Pons (tissue), 1 donor: ENCODE measurements at regions not wholly inside any gene's neighbourhood (a gene's known extent, or its start where the extent isn't known, plus 50 kb on each side); places are given as distances from the start of the nearest gene placed in this dataset.
"Not testable (repeated sequence)": the region's sequence is repeated elsewhere in the genome, so short reads cannot be mapped to it uniquely, and the experiment has no call there.

Experiments
- DNase-seq: peaks from one replicate; pipeline ENCODE4 v3.0.0-alpha.2; 2016; ENCODE audit warnings: low spot score

DNA sequence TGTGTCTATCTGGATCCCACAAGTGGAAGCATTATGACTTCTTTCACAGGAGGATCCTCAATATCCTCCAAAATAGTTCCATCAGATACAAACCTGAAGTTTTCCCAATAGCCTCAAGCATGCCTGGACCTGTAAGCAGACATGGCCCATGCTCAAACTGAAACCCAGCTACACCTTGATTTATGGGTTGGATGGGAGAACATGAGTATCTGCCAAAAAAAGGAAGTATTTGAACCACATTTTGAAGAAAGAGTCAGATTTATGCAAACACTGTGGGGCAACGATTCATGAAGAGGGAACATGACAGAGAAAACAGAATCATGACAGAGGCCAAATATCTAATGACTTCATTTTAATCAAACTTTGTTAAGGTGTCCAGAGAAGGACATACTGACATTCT is 351.0 kb upstream of the NFIA start:
- no peak for DNase-seq

DNA sequence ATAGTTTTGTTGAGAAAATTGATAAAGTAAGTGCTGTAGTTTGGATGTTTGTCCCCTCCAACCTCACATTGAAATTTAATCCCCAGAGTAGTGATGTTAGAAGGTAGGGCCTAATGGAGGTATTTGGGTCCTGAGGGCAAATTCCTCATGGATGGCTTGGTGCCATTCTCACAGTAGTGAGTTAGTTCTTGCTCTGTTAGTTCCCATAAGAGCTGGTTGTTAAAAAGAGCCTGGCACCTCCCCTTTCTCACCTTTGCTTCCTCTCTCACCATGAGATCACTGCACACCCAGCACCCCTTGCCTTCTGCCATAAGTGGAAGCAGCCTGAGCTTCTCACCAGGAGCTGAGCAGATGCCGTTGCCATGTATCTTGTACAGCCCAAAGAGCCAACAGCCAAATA is 354.8 kb upstream of the NFIA start:
- DNase-seq: no peak

DNA sequence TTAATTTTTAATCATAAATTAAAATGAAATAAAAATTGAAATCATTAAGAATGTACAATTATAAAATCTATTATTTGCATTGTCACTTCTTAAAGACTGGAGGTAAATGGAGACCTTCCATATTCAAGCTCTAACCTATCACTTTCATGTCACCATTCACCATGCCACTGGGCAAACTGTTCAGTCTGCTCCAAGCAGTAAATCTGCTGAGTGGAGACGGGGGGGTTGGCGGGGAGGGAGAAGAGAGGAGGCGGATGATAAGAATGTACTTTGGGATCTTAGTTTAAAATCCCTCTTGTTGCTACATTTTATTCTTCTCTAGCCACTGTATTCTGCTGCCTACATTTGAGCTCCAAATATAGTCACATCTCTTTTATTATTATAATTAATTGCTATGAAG is 365.9 kb upstream of the NFIA start:
- DNase-seq: no peak

DNA sequence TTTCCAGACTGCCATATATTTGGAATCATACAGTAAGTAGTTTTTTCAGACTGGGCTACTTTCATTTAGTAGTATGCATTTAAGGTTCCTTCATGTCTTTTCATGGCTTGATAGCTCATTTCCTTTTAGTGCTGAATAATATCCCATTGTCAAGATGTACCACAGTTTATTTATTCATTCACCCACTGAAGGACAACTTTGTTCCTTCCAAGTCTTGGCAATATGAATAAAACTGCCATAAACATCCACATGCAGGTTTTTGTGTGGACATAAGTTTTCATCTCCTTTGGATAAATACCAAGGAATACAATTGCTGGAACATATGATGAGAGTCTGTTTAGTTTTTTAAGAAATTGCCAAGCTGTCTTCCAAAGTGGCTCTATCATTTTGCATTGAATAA is 366.4 kb upstream of the NFIA start:
- DNase-seq: no peak

DNA sequence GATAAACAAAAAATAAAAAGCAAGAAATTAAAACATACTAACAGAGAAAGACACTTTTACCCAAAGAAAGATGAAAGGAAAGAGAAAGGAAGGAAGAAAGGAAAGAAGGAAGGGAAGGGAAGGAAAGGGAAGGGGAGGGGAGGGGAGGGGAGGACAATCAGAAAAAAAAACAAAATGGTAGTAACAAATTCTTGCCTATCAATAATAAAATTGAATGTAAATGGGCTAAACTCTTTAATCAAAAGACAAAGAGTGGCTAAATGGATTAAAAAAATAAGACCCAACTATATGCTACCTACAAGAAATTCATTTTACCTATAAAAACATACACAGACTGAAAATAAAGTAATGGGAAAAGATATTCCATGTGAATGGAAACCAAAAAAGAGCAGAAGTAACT is 372.9 kb upstream of the NFIA start:
- no peak for DNase-seq

DNA sequence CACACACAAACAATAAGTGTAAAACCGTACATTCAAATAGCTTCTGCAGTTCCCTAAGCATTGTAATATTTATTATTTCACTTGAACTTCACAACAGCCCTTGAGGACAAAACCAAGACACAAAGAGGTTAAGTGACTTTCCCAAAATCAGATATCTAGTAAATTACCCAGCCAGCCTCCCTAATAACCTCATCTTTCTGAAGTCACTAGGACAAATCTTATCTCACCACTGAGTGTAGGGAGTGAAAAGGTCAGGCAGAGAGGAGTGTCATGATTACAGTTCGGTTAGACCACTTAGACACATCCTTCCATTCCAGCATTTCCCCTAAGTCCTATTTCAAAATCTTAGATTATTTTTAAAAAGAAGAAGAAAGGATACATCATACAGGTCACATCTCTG is 377.3 kb upstream of the NFIA start:
- no peak for DNase-seq

DNA sequence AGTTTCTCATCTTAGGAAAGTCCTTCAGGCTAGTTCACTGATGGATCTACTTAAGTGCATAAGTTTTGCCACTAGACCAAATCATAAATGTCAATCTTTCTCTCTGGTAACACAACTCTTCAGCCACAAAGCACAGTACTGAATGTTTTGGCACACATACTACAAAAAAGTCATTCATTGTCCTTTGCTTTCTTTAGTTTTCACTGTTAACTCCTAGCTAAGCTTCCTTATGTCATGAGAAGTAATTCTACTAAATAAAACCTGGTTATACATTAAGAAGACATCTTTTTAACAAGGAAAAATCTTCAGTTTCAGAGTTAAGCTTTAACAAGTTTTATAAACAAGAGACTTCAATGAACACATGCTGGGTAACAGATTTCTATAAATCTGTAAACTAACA is 379.2 kb upstream of the NFIA start:
- DNase-seq: no peak

DNA sequence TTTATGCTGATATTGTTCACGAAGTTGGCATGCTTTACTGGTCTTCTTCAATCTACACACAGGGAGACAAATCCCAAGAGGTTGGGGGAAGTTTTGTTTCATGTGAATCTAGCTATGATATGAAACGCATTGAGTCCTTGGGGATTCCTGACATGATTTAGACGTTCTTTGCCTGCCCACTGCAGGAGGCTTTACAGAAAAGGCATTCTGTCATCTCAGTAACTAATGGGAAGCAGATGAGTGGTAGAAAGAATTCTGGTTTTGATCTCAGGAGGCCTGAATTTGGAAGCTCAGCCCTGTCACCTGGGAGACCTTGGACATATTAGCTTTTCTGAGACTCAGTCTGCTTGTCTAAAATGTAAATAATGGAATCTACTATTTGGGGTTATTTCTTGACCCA is 383.0 kb upstream of the NFIA start:
- DNase-seq: peak; percentile 19

DNA sequence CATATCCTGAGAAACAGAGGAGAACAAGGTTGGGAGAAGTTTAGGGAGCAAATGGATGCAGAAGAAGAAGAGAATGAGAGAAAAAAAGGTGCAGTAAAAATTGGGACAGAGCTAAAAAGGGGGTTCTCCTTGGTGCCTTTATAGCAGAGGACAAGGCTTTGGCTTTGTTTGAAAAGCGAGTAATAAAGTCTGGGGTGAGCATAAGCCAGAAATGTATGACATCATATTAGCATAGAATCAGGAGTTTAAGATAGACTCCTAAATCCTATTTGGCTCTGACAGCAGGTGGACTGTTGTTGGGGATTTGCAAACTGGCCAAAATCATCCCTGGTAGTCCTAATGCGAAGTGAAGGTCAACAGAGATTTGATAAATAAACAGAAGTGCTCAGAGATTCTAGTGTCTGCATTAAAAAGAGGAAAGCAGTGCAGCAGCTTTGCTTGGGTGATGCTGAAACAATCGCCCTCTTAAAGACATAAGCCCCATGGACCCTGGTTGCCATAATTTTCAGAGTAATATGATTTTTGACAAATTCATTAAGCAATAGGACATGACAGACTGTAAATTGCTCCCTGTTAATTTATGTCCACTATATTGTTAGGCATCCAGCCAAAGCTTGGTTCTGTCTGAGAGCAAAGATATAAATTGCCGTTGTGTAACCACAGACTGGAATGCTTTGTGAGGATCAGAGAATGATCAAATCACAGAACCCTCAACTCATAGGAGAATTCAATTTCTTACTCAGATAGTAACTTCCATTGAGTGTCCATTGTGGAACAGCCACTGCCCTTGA is 385.0 kb upstream of the NFIA start:
- DNase-seq: no peak

DNA sequence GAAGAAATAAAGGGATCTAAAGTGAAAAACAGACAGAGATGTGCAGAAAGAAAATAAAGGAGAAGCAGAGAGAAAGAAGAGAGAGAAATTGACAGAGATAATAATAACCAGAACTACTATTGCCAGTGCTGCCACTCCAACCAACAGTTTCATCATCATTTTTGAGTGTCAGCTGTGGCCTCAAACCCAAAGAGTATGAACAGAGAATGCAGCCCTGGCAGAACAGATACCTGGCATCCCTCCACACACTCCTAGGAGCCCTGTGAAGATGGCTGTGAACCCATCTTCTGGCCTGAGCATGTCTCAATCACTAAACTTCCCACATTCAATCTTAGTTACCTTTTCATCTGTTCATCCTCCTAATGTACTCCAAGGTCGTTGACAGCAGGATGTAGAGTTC is 385.8 kb upstream of the NFIA start:
- no peak for DNase-seq

DNA sequence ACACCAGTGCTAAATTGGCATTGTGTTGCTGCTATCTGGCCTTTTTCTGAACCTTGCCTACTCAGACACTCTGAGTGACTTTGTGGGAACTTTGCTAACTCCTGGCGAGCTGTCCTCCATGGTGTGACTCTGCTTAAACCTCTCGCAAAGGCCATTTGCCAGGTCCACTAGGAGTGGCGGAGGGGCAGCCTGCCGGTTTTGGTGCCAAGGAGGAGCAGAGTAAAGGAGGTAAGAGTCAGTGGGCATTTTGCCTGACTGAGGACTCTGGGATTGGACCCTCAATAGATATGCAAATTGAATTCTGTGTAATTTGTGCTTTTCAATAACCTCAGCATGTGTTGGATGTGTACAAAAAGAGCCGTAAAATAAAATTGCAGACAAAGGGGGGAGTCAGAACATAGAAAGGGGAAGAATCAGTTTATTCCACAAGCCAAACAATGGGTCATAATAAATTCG is 386.6 kb upstream of the NFIA start:
- peak; percentile 26 for DNase-seq

DNA sequence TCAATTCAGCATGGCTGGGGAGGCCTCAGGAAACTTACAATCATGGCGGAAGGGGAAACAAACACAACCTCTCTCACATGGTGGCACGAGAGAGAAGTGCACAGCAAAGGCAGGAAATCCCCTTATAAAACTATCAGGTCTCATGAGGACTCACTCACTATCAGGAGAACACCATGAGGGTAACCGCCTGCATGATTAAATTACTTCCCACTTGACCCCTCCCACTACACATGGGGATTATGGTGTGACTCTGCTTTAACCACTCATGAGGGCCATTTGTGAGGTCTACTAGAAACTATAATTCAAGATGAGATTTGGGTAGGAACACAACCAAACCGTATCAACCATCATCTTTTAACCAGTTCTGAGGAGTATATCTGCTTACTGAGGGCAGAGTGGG is 387.4 kb upstream of the NFIA start:
- DNase-seq: no peak

DNA sequence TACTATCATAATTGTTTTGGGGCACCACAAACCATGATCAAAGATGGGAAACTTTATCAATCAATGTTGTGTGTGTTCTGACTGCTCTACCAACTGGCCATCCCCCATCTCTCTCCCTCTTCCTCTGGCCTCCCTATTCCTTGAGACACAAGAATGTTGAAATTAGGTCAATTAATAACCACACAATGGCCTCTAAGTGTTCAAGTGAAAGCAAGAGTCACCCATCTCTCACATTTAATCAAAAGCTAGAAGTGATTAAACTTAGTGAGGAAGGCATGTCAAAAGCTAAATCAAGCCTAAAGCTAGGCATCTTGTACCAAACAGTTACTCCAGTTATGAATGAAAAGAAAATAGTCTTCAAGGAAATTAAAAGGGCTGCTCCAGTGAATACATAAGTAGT is 390.3 kb upstream of the NFIA start:
- DNase-seq: no peak

DNA sequence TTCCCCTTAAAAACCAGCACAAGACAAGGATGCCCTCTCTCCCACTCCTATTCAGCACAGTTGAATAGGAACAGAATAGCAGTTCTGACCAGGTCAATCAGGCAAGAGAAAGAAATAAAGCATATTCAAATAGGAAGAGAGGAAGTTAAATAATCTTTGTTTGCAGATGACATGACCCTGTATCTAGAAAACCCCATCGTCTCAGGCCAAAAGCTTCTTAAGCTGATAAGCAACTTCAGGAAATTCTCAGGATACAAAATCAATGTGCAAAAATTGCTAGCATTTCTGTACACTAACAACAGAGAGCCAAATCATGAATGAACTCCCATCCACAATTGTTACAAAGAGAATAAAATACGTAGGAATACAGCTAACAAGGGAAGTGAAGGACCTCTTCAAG is 394.1 kb upstream of the NFIA start:
- DNase-seq: not testable (repeated sequence)

DNA sequence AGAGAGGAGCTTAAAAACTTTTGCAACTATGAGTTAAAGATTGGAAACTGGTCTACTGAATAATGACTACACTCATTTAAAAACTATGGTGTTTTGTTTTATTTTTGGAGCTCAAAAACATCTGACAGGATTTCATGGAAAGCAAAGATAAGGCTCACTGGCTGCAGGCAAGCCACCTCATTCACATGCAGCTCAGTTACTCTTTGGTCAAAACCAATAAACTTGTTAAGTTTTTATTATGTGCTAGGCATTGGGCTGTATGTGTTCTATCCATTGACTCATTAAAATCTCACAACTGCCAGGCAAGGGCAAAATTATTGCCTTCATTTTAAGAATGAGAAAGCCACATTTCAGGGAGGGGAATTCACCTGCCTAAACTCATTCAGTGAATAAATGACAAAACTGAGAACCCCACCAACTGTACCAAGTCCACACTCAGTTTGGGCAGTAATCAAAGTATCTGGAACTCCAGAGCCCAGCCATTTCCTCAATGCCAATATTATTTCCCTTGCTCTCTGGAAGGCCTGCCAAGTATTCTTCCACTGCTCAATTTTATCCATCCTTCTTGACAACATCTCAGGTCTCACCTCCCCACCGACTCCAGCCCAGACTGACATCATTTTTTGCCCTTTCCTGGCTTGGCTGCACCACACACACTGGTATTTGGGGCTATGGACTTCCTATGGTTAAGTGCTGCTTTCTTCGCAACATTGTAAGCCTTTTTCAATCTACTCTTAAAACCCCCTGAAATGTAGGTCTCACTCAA is 401.1 kb upstream of the NFIA start:
- no peak for DNase-seq

DNA sequence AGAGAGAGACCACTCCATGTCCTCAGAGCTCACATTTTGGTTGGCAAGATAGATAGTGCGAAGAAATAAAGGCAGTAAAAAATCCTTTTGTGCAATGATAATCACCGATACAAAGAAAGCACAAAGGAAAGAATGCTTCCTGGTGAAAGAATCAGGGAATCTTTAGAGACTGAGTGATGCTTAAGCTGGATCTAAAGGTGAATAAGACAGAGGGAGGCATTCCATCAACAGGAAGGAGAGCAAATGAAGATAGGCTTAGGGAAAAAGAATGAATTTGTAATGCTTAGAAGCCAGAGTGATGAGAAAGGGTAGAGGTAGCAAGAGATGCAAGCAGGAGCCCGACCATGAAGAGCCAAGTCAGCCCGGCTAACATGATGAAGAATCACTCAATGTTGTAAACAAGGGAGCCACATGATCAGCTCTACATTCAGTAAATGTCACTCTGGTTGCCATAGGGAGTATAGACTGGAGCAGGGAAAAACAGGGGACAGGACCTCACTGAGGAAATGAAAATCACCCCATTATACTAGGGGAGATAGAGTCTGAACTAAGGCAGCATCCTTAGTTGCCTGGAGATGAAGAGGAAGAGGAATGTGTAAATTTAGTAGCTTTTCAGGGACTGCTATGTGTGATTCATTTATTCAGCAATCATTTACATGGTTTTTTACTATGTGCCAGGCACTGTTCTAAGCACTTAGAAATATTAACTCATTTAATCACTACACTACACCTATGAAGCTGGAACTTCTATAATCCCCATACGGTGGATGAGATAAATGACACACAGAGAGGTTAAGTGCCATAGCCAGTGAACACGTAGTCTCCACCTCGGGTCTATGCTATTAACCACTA is 402.6 kb upstream of the NFIA start:
- DNase-seq: no peak

DNA sequence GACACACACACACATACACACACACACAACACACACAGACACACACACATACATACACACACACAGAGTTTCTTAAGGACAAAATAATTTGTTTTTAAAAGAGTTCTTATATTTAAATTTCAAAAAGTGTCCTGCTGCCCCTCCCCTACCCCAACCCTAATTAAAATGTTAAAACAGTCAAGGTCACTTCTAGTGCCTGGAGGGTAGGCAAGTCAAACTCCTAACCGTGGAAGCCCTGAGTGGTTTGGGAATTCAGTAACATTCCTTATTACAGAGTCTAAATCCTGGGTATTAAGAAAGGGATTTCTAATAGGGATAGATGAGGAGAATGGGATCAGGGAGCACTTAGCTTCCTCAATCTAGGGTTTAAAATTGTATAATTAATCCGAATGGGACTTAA is 403.6 kb upstream of the NFIA start:
- DNase-seq: no peak

DNA sequence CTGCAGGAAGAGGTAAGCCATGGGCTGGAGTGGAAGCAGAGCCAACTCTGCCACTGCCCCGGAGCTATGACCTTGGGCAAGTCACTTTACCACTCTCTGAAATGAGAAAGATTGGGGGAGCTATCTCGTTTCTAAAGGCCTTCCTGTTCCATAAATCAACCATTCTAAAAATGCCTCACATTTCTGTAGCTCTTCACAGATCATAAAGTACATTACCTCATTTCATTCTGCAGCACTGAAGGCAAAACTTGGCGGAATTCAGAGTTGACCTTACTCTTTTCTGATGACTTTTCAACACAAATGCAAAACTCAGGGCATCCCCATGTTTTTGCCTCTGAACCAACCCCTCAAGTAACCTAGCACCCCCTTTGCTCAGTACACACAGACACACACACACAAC is 404.0 kb upstream of the NFIA start:
- DNase-seq: no peak

DNA sequence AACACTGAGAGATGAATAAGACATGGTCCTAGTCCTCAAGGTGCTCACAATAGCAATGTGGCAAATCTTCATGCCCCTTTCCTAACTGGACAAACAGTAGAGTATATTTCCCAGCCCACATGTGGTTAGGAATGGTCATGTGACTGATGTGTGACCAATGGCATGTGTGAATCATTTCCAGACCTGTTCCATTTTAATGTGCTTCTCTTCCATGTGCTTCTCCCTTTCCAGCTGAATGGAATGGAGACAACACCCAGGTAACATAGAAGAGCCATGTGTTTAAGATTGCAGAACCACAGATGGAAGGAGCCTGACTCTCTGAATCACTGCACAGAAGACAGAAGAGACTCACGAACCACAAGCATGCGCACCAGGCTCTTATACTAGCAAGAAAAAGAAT is 409.9 kb upstream of the NFIA start:
- DNase-seq: no peak

DNA sequence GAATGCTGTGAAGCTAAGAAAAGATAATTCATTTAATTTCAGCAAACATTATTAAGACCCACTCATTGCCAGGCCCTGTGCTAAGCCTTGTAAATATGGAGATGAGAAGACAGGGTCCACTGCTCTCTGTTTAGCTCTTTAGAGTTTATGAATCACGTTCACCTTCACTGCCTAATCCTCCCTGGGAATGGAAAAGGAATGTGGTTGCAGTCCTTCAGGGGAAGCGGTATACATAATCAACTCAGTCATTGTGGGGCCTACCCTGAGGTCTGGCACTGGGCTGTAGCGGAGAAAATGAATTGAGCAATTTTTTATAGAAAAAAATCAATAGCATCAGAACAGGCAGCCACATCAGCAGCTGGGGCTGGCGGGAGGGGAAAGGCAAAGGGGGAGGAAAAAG is 412.1 kb upstream of the NFIA start:
- DNase-seq: no peak

DNA sequence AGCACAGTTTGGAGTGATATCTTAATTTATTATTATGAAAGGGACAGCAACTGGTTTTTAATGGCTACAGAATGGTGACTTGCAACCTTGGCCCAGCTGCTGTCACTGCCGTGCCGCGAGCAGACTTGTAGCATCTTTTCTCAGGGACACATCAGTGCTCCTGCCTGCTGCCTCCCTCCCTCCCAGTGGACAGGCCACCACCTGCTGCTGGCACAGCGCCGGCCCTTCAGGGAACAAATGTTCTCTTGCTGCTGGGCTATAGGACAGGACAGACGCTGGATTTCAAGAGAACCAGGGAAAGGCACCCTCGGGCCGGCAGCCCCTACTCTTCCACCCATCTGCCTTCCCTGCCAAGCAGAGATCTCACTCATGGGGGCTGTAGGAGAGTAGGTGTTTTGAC is 413.8 kb upstream of the NFIA start:
- no peak for DNase-seq

DNA sequence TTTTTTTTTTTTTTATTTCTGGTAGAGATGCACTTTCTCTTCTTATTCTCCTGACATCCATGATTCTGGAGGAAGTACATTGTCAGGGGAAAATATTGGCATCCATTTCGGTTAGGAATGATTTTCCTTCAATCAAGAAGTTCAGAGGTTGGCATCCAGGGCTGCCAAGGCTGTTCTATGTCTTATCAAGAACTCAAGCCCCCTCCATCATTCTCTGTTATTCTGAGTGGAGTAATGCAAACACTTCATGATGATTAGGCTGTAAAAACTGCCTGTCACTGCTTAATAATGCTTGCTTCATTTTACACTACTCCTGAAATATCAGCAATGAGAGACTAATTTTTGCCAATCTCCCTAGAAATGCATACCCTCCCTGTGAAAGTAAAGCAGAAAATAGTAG is 417.1 kb upstream of the NFIA start:
- DNase-seq: no peak
